ENCODE measurements at regions not wholly inside any gene's neighbourhood (a gene's known extent, or its start where the extent isn't known, plus 50 kb on each side); places are given as distances from the start of the nearest gene placed in this dataset.

GRCh38 chr5:63211448-63212132, 633.0 kb downstream of the LRRC70 start (continued):
- TF ChIP-seq ZNF318 (IDR thresholded peaks at IDR 0.05; ENCODE audit: borderline replicate concordance in 1 of 2, low read depth in 1 of 2) (no peak), ZNF780A (CRISPR knock-in tag; IDR thresholded peaks at IDR 0.05) (no peak), BCOR (IDR thresholded peaks at IDR 0.05) (no peak), CTCF (IDR thresholded peaks at IDR 0.05 in 2 of 3, conservative IDR thresholded peaks at IDR 0.05 in 1 of 3; ENCODE audit: insufficient read depth in 2 of 3, low read depth in 1 of 3, low read length in 3 of 3) (no peak)
- TF ChIP-seq, protein P1, sequence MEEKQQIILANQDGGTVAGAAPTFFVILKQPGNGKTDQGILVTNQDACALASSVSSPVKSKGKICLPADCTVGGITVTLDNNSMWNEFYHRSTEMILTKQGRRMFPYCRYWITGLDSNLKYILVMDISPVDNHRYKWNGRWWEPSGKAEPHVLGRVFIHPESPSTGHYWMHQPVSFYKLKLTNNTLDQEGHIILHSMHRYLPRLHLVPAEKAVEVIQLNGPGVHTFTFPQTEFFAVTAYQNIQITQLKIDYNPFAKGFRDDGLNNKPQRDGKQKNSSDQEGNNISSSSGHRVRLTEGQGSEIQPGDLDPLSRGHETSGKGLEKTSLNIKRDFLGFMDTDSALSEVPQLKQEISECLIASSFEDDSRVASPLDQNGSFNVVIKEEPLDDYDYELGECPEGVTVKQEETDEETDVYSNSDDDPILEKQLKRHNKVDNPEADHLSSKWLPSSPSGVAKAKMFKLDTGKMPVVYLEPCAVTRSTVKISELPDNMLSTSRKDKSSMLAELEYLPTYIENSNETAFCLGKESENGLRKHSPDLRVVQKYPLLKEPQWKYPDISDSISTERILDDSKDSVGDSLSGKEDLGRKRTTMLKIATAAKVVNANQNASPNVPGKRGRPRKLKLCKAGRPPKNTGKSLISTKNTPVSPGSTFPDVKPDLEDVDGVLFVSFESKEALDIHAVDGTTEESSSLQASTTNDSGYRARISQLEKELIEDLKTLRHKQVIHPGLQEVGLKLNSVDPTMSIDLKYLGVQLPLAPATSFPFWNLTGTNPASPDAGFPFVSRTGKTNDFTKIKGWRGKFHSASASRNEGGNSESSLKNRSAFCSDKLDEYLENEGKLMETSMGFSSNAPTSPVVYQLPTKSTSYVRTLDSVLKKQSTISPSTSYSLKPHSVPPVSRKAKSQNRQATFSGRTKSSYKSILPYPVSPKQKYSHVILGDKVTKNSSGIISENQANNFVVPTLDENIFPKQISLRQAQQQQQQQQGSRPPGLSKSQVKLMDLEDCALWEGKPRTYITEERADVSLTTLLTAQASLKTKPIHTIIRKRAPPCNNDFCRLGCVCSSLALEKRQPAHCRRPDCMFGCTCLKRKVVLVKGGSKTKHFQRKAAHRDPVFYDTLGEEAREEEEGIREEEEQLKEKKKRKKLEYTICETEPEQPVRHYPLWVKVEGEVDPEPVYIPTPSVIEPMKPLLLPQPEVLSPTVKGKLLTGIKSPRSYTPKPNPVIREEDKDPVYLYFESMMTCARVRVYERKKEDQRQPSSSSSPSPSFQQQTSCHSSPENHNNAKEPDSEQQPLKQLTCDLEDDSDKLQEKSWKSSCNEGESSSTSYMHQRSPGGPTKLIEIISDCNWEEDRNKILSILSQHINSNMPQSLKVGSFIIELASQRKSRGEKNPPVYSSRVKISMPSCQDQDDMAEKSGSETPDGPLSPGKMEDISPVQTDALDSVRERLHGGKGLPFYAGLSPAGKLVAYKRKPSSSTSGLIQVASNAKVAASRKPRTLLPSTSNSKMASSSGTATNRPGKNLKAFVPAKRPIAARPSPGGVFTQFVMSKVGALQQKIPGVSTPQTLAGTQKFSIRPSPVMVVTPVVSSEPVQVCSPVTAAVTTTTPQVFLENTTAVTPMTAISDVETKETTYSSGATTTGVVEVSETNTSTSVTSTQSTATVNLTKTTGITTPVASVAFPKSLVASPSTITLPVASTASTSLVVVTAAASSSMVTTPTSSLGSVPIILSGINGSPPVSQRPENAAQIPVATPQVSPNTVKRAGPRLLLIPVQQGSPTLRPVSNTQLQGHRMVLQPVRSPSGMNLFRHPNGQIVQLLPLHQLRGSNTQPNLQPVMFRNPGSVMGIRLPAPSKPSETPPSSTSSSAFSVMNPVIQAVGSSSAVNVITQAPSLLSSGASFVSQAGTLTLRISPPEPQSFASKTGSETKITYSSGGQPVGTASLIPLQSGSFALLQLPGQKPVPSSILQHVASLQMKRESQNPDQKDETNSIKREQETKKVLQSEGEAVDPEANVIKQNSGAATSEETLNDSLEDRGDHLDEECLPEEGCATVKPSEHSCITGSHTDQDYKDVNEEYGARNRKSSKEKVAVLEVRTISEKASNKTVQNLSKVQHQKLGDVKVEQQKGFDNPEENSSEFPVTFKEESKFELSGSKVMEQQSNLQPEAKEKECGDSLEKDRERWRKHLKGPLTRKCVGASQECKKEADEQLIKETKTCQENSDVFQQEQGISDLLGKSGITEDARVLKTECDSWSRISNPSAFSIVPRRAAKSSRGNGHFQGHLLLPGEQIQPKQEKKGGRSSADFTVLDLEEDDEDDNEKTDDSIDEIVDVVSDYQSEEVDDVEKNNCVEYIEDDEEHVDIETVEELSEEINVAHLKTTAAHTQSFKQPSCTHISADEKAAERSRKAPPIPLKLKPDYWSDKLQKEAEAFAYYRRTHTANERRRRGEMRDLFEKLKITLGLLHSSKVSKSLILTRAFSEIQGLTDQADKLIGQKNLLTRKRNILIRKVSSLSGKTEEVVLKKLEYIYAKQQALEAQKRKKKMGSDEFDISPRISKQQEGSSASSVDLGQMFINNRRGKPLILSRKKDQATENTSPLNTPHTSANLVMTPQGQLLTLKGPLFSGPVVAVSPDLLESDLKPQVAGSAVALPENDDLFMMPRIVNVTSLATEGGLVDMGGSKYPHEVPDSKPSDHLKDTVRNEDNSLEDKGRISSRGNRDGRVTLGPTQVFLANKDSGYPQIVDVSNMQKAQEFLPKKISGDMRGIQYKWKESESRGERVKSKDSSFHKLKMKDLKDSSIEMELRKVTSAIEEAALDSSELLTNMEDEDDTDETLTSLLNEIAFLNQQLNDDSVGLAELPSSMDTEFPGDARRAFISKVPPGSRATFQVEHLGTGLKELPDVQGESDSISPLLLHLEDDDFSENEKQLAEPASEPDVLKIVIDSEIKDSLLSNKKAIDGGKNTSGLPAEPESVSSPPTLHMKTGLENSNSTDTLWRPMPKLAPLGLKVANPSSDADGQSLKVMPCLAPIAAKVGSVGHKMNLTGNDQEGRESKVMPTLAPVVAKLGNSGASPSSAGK (IDR thresholded peaks at IDR 0.05): no peak

Data from K562 (cell line).